ENCODE measurements at regions not wholly inside any gene's neighbourhood (a gene's known extent, or its start where the extent isn't known, plus 50 kb on each side); places are given as distances from the start of the nearest gene placed in this dataset.
"Not testable (repeated sequence)": the region's sequence is repeated elsewhere in the genome, so short reads cannot be mapped to it uniquely, and the experiment has no call there.

DNA sequence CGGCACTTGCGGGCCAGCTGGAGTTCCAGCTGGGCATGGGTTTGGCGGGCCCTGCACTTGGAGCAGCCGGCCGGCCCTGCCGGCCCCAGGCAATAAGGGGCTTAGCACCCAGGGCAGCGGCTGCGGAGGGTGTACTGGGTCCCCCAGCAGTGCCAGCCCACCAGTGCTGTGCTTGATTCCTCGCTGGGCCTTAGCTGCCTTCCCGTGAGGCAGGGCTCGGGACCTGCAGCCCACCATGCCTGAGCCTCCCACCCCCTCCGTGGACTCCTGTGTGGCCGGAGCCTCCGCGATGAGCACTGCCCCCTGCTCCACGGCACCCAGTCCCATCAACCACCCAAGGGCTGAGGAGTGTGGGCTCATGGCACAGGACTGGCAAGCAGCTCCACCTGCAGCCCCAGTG lies 118.1 kb upstream of the RIOK2 start:
- not testable (repeated sequence) for TF ChIP-seq EZH2 (IDR thresholded peaks at IDR 0.05); POLR2AphosphoS5 (IDR thresholded peaks at IDR 0.05; ENCODE audit: borderline replicate concordance, low read depth, low read length); FOXP2 (optimal IDR thresholded peaks at IDR 0.05; ENCODE audit: control extremely low read depth, extremely low read length, insufficient read depth)

All from SK-N-MC (cell line).